NCI-H2227 treated with DMSO at 0.1 percent for 48 hours (cell line): ENCODE measurements at regions not wholly inside any gene's neighbourhood (a gene's known extent, or its start where the extent isn't known, plus 50 kb on each side); places are given as distances from the start of the nearest gene placed in this dataset.

ENCODE experiments used
- DNase-seq: peaks from one replicate; lab custom pipeline; 2025; lab: John Stamatoyannopoulos, UW

DNA sequence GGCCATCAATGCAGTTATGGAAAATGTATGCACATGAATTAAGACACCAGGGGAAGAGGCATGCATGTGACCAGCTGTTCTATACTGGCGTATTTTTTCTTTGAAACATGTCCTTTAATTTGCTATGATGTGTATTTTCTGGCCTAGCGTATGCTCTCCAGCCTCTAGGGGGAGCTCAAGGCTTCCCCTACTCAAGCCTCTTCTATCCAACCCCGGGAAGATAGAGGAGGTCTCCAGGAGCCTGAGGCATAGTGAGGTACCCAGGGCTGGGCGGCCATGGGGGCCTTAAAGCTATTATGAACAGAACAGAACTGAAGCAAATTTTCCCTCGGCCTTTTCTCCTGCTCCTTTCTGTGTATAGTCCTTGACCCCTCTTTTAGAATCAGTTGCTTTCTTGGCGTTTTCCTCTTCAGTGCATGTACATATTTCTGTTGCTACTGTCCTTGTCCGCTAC, 528.9 kb downstream of the MAFB start:
- DNase-seq = no peak

DNA sequence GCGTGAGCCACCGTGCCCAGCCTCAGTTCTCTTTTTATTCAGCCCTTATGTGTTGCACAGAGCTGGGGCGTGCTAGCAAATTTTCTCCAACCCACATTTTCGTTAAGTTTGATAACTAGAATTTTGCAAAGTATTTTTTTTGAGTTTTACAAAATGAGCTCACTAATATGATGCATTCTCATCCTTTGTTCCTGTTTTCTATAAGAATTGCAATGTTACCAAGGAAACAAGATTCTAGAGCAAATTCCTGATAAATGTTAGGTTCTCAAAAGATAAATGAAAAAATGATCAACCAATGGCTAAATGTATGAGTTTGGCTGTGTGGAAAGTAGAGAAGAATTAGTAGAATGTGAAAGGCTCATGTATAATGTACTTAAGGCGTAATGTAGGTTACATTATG, 529.8 kb downstream of the MAFB start:
- DNase-seq = no peak

DNA sequence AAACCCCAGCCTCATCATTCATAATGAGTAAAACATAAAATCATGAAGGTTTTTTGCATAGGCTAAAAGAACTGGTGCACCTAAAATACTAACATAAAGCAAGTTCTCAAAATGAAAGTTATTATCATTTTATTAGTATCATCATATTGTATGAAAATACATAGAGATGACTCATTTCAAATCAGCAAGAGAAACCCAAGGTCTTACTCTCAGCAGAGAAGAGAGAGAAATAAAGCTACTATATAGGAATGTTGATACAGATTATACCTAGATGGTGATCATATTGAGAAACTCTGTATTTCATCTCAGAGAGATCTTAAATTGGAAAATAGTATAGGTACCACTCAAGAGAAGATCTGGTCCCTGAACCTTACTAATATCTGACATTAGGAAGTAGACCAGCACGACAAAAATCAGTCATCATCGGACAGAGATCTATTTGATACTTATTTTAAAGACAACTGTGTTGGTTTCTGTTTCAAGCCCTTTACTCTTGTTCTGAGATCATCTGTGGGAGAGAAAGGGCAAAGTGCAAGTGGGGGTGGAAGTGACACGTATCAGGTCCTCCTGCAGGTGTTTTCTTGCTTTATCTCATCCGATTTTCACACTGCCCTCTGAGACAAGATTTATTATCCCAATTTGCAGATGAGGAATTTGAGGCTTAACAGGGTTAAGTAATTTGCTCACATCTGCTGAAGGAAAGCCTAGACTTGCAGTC, 532.3 kb downstream of the MAFB start:
- no peak for DNase-seq

DNA sequence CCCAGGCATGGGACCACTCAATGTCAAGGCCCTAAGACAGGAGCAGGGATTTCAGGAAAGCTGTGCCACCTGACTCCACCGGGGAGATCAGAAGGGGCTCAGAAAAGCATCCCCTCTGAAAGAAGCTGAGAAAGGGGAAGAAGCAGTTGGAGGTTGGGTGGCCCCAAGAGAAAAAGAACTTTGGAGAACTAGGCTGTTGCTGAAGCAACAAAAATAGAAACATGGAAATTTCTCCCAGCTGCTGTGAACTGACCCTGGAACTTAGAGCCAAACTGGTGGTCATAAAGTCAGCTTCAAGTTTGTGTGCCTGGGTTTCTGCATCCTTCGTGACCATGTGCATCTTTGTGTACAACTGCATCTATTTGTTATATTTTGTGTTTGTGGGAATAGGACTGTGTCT, 534.5 kb downstream of the MAFB start:
- no peak for DNase-seq

DNA sequence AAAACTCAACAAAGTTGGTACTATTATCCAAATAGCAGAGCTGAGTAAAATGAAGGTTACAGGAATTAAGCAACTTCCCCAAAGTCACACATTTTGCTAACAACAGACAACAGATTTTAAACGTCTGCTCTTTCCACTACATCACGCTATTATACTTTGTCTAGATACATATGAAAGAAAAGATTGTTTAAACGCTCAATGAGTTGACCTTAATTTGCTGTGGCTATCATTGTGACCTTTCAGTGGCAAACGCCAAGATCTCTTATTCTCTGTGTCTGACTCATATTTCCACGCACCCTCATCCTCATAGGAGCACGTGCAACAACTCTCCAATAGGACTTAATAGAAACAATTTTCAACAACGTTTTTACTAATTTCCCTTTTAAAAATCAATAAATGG, 540.1 kb downstream of the MAFB start:
- DNase-seq = no peak

DNA sequence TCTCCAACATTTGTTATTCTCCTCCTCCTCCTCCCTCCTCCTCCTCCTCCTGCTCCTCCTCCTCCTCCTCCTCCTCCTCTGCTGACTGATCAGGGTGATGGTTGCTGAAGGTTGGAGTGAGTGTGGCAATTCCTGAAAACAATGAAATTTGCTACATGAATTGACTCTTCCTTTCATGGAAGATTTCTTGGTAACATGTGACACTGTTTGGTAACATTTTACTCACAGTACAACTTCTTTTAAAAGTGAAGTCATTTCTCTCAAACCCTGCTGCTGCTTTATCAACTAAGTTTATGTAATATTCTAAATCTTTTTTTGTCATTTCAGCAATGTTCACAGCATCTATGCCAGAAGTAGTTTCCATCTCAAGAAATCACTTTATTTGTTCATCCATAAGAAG, 543.0 kb downstream of the MAFB start:
- no peak for DNase-seq

DNA sequence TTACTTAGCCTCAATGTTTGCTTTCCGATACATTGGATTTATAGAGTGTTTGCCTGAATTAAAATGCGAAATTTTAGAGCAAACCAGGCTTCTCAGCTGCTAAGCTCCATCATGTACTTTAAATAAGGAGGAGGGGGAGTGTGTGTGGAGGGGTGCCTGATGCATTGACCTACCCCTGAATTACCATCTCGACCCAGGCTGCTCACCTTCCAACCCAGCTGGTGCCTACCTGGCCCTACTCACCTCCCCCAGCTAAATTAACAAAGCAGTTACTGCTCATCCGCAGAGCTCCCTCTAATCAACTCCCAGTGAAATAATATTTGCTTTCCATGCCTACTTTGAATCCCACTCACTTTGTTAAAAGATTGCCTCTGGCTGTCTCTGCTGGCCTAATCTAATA, 544.5 kb downstream of the MAFB start:
- DNase-seq = no peak

DNA sequence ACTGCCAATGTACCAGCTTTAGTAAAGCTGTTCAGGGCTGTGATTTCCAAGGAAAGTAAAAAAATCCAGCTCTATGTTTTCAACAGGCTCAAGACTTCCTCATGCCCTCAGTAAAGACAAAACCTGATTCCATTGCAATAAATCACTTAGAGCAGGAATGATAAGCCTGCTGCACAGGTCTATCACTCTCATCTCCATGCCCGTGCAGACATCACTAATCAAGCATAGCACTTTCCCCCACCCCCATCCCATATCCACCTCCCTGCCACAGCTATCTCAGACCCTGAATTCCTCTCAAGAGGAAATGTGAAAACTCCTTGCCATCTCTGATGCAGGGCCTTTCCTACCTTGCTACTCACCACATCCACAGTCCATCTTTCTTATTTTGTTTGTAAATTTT, 554.9 kb downstream of the MAFB start:
- no peak for DNase-seq

DNA sequence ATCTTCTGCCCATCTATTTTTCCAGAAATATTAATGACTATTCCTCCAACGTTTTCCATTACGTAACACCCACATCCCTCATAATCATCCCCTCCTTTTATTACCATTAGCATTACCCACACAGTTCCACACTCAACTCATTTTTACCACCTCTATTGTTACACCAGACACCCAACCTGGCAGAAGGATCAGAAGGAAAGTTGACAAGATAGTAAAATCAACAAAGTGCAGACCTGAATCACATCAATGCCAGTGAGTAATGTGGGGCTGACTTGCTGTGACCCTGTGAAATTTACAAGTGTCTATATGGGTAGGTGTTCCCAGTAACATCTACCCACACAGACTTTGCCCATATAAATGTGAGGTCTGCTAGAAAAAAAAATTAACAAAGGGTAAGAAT, 568.2 kb downstream of the MAFB start:
- DNase-seq = no peak

DNA sequence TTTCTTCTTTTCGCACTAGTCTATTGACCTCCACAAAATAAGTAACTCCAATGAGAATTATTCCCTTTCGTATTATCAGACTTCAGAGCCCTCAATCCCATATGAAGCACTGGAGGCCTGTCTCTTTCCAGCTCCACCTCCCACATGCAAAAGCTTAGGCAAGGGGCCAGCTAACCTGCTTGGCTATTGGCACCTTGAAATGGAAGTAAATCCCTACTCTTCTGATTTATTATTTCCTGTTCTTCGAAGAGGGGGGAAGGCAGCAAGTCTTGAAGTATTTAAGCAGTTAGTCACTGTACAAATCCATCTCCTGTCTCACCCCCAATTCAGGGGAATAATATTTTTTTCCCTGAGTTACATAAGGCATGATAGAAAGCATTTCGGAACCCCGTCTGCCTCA, 577.8 kb downstream of the MAFB start:
- no peak for DNase-seq

DNA sequence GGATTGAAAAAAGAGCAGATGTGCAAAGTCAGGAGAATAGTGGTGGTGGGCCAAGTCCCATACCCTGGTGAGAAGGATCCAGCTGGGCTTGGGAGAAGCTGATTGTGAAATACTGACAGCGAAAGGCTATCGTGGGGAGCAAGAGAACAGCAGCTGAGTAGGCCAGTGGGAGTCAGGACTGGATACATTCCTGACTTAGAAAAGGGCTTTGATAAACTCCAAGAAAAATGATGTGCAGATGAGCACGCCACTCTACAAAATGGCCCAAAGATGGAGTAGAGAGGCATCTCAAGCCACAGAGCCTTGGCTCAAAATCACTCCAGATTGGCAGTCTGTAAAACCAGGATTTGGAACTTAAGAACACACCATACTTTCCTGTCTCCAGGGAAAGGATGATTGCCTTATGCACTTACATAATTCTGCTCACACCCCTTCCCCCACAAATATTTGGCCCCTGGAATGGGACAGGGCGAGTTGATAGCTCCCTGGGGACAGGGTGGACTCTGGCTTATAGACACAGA, 578.7 kb downstream of the MAFB start:
- no peak for DNase-seq

DNA sequence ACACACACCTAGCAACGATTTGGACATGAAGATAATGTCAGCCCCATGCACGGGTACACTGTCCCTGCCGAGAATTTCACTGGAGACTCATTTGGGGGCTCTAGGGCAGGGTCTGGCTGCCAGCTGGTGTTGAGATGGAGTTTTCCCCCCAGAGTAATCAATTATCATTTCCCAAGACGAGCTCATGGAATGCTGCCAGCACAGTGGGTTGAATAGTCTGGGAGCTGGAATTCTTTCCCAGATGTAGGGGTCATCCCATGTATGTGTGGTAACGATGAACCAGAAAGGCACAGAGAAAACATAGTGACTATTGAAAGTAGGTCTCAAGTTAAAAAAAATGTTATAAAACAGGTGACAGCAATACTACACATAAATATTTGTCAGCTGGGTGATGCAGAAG, 579.9 kb downstream of the MAFB start:
- DNase-seq = no peak

DNA sequence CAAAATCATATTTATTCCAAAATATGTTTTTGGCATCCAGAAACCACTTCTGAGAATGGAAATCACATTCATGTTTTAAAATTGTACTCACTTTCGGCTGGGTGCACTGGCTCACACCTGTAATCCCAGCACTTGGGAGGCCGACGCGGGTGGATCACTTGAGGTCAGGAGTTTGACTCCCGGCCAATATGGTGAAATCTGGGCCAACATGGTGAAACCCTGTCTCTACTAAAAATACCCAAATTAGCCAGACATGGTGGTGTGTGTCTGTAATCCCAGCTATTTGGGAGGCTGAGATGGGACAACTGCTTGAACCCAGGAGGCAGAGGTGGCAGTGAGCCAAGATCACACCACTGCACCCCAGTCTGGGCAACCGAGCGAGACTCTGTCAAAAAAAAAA, 580.7 kb downstream of the MAFB start:
- DNase-seq = no peak

DNA sequence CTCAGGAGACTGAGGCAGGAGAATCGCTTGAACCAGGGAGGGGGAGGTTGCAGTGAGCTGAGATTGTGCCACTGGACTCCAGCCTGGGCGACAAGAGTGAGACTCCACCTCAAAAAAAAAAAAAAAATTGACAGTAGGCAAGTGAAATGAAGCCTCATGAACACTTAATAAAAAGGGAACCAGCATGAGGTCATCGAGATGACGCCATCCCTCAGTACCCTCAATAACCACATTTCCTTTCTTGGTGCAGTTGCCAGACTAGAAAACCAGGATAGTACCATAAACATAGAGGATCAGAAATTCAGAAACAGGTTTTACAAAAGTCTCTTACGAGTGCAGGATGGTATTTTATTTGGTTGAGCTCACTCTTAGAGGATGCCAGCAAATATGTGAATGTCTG, 584.1 kb downstream of the MAFB start:
- no peak for DNase-seq

DNA sequence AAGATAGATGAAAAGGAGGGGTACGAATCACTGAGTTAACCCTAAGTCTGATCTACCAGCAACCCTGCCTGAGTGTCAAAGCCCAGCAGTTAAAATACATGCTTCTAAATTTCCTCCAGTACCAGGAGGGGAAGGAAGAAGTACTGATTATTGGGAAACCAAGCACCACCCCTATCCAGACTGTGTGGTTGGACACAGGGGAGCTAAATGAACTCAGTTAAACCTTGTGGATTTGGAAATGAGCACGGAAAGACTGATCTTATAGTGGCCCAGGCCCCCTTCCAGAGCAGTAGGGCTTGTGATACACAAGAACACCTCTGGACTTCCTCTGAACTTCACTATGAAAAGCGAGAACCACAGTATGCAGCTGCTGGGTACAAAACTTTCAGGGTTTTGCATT, 585.6 kb downstream of the MAFB start:
- no peak for DNase-seq

DNA sequence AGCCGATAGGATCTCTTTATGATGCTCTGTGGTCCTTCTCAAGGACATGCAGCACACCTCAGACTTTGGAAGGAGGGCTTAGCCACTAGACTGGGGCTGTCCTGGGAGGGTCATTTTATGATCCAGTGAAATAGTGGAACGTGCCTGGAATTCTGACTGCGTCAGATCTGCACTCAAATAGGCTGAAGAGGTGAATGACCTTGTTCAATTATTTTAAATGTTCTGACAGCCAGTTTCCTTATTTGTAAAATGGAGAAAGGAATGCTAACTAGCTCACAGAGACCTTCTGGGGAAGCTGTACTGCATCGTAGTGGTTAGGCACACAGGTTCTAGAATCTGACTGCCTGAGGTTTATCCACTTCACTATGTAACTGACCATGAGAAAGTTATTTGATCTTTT, 587.5 kb downstream of the MAFB start:
- no peak for DNase-seq

DNA sequence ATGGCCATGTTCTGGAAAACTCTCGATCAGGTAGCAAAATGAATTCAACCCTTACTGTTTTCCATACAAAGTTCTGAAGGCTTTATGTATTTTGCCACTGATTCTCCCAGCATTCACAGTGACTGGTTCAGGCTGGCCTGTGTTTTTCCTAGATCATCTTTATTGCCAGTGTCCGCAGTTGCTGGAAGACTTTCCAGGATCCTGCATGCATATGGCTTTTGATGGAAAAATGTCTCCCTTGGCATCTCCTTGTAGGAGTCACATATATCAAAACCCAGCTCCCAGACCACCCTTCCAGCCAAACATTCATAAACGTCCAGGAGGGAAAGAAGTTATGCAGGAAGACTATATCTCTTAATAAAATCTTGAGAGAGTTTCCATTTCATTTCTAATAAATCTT, 588.8 kb downstream of the MAFB start:
- DNase-seq = no peak

DNA sequence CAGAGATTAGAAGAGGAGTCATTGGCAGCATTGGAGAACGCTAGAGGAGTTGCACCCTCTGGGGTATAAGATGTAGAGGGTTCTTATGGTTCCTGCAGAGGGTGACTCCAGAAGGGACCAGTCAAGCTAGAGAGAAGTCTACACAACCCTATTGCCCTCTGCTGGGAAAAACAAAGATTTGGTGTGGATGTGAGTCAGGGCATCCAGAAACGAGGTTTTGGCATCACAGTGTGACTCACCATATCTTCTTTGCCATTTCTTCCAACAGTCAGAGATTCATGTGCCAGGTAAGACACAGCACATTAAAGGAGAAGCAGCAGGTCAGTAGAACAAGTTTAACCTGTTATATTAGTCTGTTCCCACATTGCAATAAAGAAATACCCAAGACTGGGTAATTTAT, 598.8 kb downstream of the MAFB start:
- DNase-seq = no peak

DNA sequence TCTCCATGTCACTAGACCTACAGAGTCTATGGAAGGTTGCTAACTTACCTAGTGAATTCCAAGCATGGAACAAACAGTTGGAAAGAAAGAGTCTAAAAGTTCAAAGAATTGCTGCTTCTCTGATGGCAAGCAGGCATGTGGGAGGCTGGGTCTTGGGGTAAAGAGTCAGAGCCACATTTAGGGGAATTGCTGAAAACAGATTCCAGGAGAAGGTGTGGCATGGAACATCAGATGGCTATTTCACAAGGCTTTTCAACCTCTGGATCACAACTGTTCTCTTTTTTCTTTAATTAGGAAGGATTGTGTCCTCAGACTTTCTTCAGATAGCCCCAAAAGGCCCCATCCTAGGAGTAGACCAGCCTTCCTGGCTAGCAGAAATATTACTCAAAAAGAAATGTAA, 601.5 kb downstream of the MAFB start:
- no peak for DNase-seq

DNA sequence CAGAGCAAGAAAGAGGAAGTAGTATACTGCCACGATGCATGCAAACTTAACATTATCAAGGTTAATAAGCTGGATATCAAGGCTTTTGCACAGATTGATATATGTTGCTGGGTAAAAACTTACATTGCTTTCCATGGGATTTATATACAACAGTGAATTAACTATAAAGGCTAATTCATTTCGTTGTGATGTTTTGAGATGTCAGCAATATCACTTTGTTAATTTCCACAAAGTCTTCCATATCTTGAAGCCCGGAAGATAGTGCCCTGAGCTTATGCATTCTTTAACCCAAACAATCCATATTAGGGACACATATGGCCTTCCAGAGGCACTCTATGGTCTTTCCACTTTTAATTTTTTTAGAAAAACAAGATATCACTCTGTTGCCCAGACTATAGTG, 603.5 kb downstream of the MAFB start:
- no peak for DNase-seq

DNA sequence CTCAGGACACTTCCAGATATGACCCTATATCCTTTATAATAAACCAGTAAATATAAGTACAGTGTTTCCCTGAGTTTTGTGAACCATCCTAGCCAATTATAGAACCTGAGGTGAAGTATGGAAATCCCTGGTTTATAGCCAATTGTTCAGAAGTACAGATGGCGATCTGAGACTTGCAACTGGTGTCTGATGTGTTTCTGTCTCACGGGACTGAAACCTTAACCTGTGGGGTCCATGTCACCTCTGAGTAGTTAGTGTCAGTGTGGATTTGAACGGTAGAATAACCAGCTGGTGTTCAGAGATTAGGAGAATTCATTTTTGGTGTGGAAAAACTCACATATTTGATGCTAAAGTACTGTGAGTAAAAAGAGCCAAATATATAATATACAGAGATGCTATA, 606.6 kb downstream of the MAFB start:
- no peak for DNase-seq

DNA sequence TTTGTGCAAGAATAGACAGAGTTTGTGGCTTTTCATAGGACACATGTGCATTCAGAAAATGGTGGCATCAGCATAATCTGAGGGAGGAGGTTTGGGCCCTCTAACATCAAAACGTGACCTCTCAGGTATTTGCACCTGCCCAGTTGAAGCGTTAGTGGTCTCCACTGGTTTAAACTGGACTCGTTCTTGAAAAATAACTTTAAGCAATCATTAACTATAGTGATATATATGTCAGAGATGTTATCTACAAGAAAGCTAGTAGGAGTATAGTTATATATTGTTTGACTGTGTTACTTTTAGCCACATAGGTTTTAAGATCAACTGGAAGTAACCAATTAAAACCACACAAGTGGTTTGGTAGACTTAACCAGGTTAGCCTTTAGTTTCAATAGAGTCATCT, 607.4 kb downstream of the MAFB start:
- no peak for DNase-seq

DNA sequence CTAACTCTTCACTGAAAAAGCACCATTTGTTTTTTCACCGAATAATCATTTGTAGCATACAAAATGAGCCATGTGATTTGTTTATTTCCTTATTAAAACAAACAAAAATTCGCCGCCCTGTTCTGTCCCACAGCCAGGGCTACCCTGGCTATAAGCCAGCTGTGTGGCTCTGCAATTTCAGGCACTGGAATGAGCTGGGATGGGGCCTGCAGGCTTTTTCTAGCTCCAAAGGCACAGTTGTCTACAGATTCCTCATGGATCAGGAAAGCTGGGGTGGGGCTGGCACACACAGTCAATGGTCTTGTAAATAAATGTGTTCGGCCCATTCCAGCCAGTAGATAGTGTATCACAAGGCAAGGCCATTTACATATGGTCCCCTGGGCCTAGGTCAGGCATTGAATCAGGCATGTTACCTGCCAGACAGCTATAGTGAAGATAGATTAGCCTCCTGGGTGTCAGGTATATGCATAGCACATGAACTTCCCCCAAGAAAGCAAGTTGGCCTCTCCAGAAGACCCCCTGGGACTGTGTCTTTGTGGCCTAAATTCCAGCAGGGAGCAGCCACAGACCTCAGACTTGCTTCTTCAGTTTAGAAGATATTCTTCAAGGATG, 608.9 kb downstream of the MAFB start:
- DNase-seq = no peak

DNA sequence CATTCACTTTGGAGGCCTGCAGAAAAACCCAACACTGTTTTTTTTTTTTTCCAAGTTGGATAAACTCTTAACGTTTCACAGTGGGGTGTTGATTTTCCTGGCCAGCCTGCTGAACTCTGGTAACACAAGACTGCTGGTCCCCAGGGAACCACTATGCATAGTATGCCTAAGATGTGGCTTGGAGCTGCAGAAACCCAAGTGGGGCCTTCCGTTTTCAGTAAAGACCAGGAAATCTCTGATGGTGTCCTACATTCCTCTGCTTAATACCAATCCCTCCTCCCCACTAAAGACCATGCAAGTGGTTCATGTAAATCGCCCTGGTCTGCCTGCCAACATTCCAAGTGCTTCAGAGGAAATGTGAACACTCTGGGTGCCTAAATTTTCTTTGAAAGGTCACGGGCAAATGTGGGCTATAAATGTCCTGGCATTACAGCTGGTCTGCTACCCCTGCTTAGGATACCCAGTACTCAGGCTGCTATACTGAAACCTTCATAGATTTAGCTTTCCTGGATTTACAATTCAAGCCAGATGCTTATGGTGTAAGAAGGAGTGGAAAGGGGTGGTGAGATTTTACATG, 615.4 kb downstream of the MAFB start:
- no peak for DNase-seq
